GM21717 (cell line): ENCODE measurements at regions not wholly inside any gene's neighbourhood (a gene's known extent, or its start where the extent isn't known, plus 50 kb on each side); places are given as distances from the start of the nearest gene placed in this dataset.

ENCODE experiments used
- ATAC-seq: cut with Tn5 transposase; IDR thresholded peaks from one replicate; pipeline ENCODE4 v1.9.1; 2021; ENCODE audit warnings: mild to moderate bottlenecking, moderate library complexity; ENCODE audit not compliant: unreplicated experiment

GRCh38 chr5:13569090-13569715 is 375.3 kb downstream of the DNAH5 start:
- ATAC-seq, result no peak

- ATAC-seq, result no peak
Measured at GRCh38 chr5:13567819-13568218, 376.7 kb downstream of the DNAH5 start.

GRCh38 chr5:13566871-13567339 is 377.6 kb downstream of the DNAH5 start:
- ATAC-seq, result no peak

- no peak for ATAC-seq
Measured at GRCh38 chr5:13558408-13558807, 386.1 kb downstream of the DNAH5 start.

GRCh38 chr5:13553896-13554295 is 390.6 kb downstream of the DNAH5 start:
- ATAC-seq, result no peak

GRCh38 chr5:13552361-13552760 is 392.1 kb downstream of the DNAH5 start:
- no peak for ATAC-seq

- no peak for ATAC-seq
Measured at GRCh38 chr5:13551645-13552044, 392.8 kb downstream of the DNAH5 start.

- no peak for ATAC-seq
Measured at GRCh38 chr5:13540168-13540750, 404.2 kb downstream of the DNAH5 start.

- ATAC-seq, result no peak
Measured at GRCh38 chr5:13536933-13537332, 407.6 kb downstream of the DNAH5 start.

- no peak for ATAC-seq
Measured at GRCh38 chr5:13533833-13534232, 410.7 kb downstream of the DNAH5 start.

GRCh38 chr5:13529300-13529699 is 415.2 kb downstream of the DNAH5 start:
- no peak for ATAC-seq

GRCh38 chr5:13524936-13525335 is 419.6 kb downstream of the DNAH5 start:
- no peak for ATAC-seq

- no peak for ATAC-seq
Measured at GRCh38 chr5:13519131-13519530, 425.4 kb downstream of the DNAH5 start.

- ATAC-seq, result no peak
Measured at GRCh38 chr5:13516195-13516594, 428.3 kb downstream of the DNAH5 start.

- ATAC-seq, result no peak
Measured at GRCh38 chr5:13511442-13511841, 433.0 kb downstream of the DNAH5 start.

GRCh38 chr5:13510616-13511015 is 433.9 kb downstream of the DNAH5 start:
- no peak for ATAC-seq

- no peak for ATAC-seq
Measured at GRCh38 chr5:13508559-13508958, 435.9 kb downstream of the DNAH5 start.

- ATAC-seq, result no peak
Measured at GRCh38 chr5:13505326-13505725, 439.2 kb downstream of the DNAH5 start.

GRCh38 chr5:13503017-13503416 is 441.5 kb downstream of the DNAH5 start:
- no peak for ATAC-seq

GRCh38 chr5:13501176-13501575 is 443.3 kb downstream of the DNAH5 start:
- ATAC-seq, result no peak

- no peak for ATAC-seq
Measured at GRCh38 chr5:13498279-13498678, 446.2 kb downstream of the DNAH5 start.

- no peak for ATAC-seq
Measured at GRCh38 chr5:13488254-13488931, 456.1 kb downstream of the DNAH5 start.
